Endothelial cell (in vitro differentiated cells): ENCODE measurements at regions not wholly inside any gene's neighbourhood (a gene's known extent, or its start where the extent isn't known, plus 50 kb on each side); places are given as distances from the start of the nearest gene placed in this dataset.

Experiments
- DNase-seq: peaks from one replicate; pipeline ENCODE4 v3.0.0; 2021; ENCODE audit warnings: low spot score
- H3K27ac Mint-ChIP-seq: one replicate; pipeline ENCODE4 v1.8.0; 2021; ENCODE audit warnings: mixed read lengths, inconsistent platforms; ENCODE audit not compliant: unreplicated experiment
- H3K27me3 Mint-ChIP-seq: one replicate; pipeline ENCODE4 v1.8.0; 2021; ENCODE audit warnings: mild to moderate bottlenecking, moderate library complexity, mixed read lengths, inconsistent platforms; ENCODE audit not compliant: unreplicated experiment
- H3K36me3 Mint-ChIP-seq: one replicate; pipeline ENCODE4 v1.8.0; 2021; ENCODE audit warnings: mild to moderate bottlenecking, low read depth, mixed read lengths, inconsistent platforms; ENCODE audit not compliant: unreplicated experiment
- H3K4me1 Mint-ChIP-seq: one replicate; pipeline ENCODE4 v1.8.0; 2021; ENCODE audit warnings: mild to moderate bottlenecking, mixed read lengths, inconsistent platforms; ENCODE audit not compliant: unreplicated experiment
- H3K4me3 Mint-ChIP-seq: one replicate; pipeline ENCODE4 v1.8.0; 2021; ENCODE audit warnings: mild to moderate bottlenecking, mixed read lengths, inconsistent platforms; ENCODE audit not compliant: unreplicated experiment
- H3K9me3 Mint-ChIP-seq: one replicate; pipeline ENCODE4 v1.8.0; 2021; ENCODE audit warnings: mixed read lengths, inconsistent platforms; ENCODE audit not compliant: unreplicated experiment
- CTCF ChIP-seq: fragments of 200-600 bp; sonication (generic); IDR thresholded peaks from one replicate; pipeline ENCODE4 v1.5.0; 2021; ENCODE audit warnings: antibody characterized with exemption; ENCODE audit not compliant: unreplicated experiment

GRCh38 chr4:175560604-175561003 is 251.5 kb downstream of the GPM6A start:
- DNase-seq = no peak
- H3K9me3 Mint-ChIP-seq = no peaks in the 10 kb centered on the region
- peaks cover 21% of the 10 kb centered on the region for H3K4me1 Mint-ChIP-seq
- H3K4me3 Mint-ChIP-seq = no peak overlapping the region
- TF ChIP-seq CTCF = no peak
- no peaks in the 10 kb centered on the region for H3K36me3 Mint-ChIP-seq
- H3K27ac Mint-ChIP-seq = no peak overlapping the region
- H3K27me3 Mint-ChIP-seq = no peaks in the 10 kb centered on the region

GRCh38 chr4:175561696-175562095 is 250.4 kb downstream of the GPM6A start:
- no peaks in the 10 kb centered on the region for H3K36me3 Mint-ChIP-seq
- no peak for TF ChIP-seq CTCF
- H3K27me3 Mint-ChIP-seq = no peaks in the 10 kb centered on the region
- peaks cover 21% of the 10 kb centered on the region for H3K4me1 Mint-ChIP-seq
- no peaks in the 10 kb centered on the region for H3K9me3 Mint-ChIP-seq
- H3K27ac Mint-ChIP-seq = no peak overlapping the region
- H3K4me3 Mint-ChIP-seq = no peak overlapping the region
- DNase-seq = no peak

GRCh38 chr4:175562111-175562510 is 250.0 kb downstream of the GPM6A start:
- H3K4me1 Mint-ChIP-seq = peaks cover 21% of the 10 kb centered on the region
- H3K27me3 Mint-ChIP-seq = no peaks in the 10 kb centered on the region
- no peak for TF ChIP-seq CTCF
- no peaks in the 10 kb centered on the region for H3K36me3 Mint-ChIP-seq
- DNase-seq = no peak
- H3K27ac Mint-ChIP-seq = no peak overlapping the region
- no peak overlapping the region for H3K4me3 Mint-ChIP-seq
- H3K9me3 Mint-ChIP-seq = no peaks in the 10 kb centered on the region

GRCh38 chr4:175562542-175562941 is 249.5 kb downstream of the GPM6A start:
- Mint-ChIP-seq H3K27me3 (no peaks in the 10 kb centered on the region), H3K4me3 (no peak overlapping the region), H3K36me3 (no peaks in the 10 kb centered on the region), H3K9me3 (no peaks in the 10 kb centered on the region), H3K4me1 (peaks cover 21% of the 10 kb centered on the region), H3K27ac (no peak overlapping the region)
- no peak for TF ChIP-seq CTCF
- DNase-seq = no peak
